GM18873 (cell line): ENCODE measurements at regions not wholly inside any gene's neighbourhood (a gene's known extent, or its start where the extent isn't known, plus 50 kb on each side); places are given as distances from the start of the nearest gene placed in this dataset.

Source experiments
- ATAC-seq: cut with Tn5 transposase; IDR thresholded peaks from one replicate; pipeline ENCODE4 v1.9.1; 2021; ENCODE audit warnings: mild to moderate bottlenecking, moderate library complexity, moderate number of reproducible peaks; ENCODE audit not compliant: unreplicated experiment, low FRiP score

DNA sequence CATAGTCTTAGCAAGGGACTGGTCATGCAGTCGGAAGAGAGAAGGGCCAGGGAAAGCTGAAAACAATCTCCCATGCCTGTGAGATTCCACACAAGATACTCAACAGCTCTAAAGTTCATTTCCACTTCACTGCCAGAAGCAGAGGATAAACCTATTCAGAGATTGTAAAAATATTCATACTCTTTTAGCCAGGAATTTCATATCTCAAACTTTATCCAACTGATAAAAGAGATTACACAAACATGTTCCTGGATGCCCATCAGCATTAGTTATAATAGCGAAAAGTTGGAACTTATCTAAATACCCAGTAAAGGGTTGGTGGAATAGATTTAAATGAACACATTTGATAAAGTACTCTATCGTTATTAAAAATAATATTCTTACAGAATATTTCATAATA, 75.2 kb upstream of the ARHGEF3 start:
- no peak for ATAC-seq

DNA sequence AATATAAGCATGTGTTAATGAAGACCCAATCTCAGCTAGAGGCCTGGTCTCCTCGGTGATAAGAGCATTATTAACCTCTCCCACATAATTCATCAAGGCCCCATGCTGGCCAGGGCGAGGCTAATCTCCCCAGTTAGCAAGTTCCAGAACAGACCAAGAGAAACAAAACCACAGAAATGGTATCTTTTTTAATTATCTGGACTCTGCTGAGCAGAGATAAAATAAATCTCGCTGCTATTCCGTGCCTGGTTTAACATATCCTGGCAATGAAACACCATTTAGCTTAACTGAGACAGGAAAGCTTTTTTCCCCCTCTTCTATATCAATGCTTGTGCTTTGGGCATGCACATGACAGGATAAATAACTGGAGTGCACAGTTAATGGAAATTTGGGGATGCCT, 72.5 kb upstream of the ARHGEF3 start:
- no peak for ATAC-seq

DNA sequence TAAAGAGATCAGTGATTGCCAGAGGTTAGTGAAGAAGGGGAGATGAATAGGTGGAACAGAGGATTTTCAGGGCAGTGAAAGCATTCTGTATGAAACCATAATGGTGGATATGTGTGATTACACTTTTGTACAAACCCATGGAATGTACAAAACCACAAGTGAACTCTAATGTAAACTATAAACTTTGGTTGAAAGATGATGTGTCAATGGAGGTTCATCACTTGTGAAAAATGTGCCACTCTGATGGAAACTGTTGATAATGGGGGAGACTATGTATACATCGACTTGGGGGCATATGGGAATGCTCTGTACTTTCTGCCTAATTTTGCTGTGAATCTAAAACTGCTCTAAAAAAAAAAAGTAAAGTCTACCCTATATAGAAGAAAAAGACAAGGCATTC, 68.7 kb upstream of the ARHGEF3 start:
- no peak for ATAC-seq

DNA sequence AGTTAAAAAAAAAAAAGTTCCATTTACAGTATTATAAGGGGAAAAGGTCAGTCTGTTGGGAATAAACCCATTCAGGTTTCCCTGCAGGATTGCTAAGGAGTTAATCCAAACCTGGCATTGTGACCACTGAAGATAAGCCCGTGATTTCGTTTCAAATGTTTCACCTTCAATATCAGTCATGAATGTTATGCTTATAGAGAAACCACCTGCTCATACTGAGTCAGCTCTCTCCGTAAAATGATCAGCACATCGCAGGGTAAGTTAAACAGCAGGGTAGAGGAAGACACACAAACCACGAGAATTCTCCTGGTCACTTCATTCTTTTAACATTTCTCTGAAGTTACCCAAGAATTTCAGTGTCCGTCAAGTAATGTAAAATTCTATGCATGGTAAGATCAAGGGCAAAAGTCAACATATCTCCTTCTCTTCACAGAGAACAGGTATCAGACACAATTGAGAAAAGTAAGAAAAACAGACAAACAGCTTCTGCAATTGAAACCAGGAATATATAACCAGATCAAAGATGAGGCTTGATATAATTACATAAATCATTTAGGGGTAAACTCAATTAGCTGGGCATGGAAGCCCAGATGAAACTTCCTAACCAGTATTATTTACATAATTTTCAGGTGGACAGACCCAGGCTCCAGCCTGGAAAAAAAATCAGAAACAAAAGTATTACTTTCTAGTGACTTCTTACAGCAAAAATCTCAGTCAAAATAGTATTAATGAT, 67.6 kb upstream of the ARHGEF3 start:
- no peak for ATAC-seq

DNA sequence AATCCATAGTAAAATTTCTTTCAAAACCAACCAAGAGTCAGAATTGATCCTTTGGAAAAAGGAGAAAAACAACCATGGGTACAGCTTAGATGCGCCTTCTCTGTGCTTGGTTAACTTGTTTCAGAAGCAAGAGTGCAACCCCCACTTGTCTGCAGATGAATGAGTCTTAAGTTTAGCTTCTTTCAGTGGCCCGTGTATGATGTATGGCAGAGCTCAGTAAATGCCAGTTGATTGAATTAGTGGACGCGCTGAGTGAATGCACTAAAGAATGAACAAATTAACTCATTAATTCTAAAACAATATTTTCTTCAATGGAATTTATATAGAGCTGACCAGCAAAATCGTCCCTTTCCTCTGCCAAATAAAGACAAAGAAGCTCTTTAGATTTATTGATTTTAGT, 67.0 kb upstream of the ARHGEF3 start:
- no peak for ATAC-seq

DNA sequence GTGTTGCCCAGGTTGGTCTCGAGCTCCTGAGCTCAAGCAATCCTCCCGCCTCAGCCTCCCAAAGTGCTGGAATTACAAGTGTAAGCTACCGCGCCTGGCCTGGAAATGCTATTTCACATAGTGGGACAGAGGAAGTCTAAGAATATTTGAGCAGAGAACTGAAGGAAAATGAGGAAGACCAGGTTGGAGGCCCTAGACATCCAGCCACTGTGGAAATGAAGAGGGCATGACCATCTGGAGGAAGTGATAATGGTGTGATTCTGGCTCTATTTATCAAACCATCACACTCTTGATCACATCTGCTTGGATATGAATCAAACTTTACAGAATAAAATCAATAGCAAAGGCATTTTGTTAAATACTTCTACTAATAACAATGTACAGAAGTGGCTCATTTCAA, 65.9 kb upstream of the ARHGEF3 start:
- ATAC-seq = no peak

DNA sequence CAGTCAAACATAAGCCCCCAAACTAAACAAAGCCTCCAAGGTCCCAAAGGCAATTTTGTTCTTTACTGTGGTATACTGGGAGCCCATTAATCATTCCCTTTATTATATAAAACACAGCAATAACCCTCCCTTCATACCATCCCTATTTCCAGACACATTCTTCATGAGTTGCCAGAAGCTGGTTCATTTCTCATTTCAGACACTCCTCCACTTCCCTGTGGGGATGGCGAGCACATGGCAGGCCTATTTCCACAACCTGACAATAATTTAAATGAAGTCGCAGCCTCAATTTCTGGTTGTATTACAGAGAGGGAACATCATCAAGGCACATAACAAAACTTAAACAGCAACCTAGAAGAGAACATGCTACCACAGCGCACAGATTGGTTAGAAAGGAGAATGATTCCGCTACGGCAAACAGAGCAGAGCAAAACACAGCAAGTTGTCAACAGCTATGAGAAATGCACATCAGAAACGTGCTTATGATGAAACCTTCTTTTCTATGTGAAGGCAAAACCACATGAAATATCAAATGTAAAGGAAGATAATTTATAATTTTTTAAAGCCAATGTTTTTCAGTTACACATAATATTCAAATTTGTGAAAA, 63.3 kb upstream of the ARHGEF3 start:
- ATAC-seq = no peak

DNA sequence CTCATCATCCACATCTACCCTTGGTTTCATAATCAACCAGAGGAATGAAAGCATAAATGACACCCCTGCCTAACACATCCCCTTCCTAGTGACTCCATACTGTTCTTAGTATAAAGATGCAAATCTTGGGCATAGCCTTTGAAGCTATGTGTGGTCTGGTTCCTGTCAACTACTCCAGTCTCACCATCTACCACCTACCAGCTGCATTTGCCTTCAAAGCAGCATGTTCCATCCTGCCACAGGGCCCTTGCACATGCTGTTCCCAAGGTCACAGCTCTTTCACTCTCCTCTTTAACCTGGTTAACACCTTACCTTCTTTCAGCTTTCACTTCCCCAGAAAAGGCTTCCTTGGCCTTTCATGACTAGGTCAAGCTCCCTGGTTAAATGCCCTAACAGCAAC, 62.3 kb upstream of the ARHGEF3 start:
- ATAC-seq = no peak

DNA sequence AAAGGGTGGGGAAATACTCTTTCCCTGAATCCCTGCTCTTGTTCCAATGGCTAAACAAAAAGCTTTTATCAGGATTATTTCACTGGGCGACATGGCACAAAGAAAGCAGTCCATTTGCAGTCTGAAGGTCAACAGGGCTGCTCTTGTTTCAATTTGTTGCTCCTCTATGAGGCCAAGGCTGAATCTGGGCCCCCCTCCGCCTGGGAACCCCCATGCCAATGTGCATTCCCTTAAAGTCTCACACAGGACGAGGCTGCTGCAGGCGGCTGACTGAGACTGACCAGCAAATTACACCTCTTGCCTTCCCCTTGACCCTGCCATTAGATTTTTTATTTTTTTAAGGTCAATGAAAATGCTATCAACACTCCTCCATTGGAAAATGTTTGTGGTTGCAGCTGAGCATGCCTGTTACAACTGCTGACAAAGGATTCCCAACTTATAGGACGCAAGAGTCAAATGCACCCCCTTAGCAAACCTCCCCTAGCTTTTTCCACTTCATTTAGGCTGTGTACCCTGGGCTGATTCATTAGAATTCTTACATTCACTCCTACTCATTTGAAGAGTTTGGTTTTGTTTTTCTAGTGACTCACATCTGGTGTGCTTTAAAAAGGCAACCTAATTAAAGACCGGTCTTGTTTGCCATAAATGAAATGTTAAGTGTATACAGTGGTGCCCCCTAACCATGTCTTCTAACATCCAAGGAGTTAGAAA, 60.8 kb upstream of the ARHGEF3 start:
- ATAC-seq = no peak

DNA sequence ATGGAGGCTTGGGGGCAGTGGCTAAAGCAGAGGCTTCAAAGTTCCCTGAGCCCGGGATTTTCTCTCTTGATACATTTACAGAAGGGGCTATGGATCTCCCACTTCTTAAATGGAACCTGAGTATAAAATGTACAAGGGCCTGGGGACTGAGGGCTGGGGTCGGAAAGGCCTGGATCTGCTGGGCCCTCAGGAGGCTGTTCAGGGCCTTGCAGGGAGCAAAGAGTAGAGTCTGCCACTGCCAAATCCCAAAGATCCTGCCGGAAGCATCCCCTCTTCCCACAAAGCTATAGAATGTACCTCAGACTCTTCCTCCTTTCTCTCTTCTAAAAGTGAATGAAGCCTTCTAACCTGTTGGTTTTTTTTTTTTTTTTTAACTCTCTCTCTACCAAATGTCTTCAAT, 59.8 kb upstream of the ARHGEF3 start:
- ATAC-seq = no peak

DNA sequence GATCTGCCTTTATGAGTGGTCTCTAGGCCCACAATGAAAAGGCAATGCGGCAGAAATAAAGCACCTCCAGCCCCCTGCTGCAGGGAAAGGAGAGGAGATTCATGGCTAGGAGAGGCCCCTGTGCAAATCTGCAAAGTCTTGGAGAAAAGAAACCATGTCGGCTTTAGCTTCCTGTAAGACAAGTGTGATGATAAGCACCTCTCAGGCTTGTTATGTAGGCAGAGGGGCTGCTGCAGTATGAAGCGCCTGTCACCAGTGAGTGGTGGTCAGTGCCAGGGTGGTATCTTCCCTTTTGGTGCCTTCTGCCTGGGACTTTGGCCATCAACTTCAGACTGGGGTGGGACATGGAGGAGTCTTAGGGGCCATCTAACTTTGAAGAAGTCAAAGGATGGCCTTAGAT, 59.2 kb upstream of the ARHGEF3 start:
- ATAC-seq = no peak

DNA sequence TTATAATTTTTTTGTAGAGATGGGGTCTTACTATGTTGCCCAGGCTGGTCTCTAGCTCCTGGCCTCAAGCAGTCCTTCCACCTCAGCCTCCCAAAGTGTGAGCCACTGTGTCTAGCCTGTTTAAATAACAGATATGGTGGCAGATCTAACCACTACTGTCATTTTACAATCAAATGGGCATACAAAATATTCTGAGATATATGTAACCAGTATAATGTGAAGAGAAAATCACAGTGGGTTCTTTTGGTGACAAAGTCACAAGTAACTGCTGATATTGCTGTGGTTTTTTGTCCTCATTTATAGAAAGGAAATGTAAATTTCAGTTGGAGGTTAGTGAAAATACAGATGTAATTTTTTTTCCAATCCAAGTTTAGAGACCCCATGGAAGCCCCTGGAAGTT, 58.6 kb upstream of the ARHGEF3 start:
- ATAC-seq = no peak

DNA sequence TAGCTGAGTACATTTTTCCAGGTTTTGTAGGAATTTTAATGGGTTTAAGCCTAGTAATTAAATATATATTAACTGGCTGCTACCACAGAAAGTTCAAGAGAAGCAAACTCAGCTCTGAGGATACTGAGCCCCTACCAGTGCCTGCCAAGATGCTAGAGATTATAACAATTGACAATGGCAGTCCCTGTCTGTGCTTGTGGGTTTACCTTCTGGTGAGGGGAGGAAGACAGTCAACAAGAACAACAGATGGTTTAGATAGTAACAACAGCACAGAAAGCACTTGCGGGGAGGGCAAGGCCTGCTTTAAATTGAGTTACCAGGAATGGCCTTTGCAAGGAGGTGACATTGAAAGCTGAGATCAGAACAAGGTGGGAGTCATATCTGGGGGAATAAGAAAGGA, 56.6 kb upstream of the ARHGEF3 start:
- ATAC-seq = no peak

DNA sequence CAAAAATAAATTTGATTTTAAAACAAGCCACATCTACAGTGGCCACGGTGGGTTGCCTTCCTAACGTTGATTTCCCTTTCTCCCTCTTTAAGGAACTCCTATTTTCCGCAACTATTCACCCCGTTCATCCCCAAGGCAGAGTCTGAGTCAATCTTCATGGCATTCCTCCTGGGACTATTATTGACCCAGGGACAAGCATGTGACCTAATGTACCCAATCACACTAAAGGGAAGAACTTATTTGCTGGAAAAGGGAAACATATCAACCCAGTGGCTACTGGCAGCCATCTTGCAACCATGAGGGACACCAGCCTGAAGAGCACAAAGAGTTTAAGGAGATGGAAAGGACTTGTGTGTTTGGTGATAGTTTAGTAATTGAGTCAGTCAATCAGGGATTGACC, 55.4 kb upstream of the ARHGEF3 start:
- ATAC-seq = no peak

DNA sequence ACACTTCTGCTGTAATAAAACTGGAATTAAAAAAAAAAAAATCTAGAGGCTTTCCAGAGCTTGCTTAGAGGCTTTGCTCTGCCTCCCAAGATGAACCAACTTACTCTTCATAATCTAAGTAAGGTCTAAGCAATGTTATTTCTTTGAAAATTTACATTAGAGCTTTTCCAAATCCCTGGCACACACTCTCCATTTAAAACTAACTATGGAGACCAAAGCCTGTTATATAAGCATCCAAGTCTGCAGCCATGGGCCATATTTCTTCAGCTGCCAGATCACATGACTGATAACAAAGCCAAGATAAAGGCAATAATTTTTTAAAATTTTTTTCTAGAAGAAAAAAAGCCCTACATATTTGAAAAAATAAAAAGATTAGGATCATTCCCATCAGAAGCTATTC, 55.0 kb upstream of the ARHGEF3 start:
- no peak for ATAC-seq

DNA sequence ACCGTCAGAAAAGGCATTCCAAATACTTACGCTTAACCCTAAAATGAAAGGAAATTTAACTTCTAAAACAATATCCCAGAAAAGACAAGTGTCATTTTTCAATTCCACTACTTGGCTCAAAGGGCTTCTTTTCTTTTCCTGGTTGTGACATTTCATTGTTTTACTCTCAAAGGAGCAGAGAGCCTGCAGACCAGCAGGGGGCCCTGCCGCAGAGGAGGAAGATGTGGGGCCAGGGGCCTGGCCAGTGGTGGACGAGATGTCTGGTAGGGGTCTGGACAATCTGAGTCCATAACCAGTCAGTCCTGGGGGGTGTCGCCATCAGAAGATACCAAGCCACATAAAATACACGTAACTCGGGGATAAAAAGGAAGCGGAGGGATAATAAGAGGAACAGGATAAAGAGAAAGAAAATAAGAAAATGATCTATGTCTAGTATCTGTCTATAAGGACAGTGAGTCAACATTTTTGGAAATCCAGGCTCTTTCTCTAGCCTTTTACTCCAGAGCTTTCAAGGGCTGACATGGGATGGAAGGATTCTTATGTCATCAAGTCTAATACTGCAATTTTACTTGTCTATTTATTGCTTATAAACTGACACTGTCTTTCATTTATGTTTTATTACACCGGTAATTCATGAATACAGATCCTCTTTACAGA, 54.2 kb upstream of the ARHGEF3 start:
- ATAC-seq = no peak

DNA sequence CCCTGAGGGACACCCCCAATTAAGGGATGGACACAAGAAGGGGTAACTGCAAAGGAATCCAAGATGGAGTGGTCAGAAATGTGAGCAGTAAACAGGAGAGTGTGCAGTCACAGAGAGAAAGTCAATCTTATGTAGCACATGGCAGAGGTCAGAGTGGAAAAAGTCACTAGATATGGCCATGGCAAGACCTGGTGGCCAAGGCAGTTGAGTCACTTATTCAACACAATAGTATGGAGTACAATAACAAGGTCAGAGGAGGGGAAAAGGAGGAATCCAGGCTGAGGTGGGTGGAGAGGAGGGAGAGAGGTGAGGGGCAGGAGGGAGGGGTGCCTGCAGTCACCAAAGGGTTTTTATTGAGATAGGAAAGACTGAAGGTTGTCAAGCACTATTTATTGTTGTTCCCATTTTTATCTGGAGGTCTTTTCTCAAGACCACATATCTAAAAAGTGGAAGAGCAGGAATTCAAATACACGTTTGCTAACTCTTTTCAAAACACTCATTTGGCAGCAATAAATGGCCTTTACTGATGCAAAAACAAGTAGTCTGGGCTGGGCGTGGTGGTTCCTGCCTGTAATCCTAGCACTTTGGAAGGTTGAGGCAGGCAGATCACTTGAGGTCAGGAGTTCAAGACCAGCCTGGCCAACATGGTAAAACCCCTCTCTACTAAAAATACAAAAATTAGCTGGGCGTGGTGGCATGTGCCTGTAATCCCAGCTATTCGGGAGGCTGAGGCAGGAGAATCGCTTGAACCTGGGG, 53.3 kb upstream of the ARHGEF3 start:
- ATAC-seq = no peak

DNA sequence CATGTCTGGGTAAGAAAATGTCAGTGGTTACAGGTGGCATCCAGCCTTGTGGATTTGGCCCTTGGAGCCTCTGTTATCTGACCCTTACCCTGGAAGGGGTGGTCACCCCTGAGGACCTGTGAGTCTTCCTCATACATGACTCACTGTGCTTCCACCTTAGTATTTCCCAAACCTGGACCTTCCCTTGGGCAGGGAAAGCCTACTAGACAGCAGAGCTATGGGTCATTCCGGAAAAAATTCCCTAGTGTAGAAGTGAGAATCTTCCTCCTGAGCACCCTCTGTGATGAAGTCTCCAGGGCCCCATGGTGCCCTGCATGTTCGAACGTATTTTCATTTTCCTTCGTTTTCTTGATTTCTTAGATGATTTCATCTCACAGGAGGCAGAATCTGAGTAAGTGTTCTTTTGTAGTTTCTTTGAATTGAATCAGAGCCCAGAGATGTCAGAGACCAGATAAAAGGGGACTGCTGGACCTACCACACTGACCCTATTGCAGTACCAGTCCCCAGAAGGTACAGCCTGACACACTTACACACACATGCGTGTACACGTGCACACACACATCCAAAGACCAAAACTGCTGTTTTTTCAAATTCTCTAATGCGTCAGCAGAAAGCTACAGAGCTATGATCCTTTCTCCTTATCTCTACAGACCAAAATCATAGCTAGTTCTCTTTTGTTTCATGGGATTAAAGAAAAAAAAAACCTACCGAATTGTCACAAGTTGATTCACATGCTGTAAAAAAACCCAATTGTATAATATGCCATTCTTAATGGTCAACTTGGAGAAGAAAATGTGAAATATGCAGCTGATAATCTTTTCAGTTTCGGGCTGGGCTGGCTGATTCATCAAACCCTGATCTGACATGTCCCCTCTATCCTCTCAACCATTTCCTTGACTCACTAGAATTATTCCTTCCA, 50.5 kb upstream of the ARHGEF3 start:
- ATAC-seq = no peak
